Transverse colon (tissue), 4 donors: ENCODE measurements at regions not wholly inside any gene's neighbourhood (a gene's known extent, or its start where the extent isn't known, plus 50 kb on each side); places are given as distances from the start of the nearest gene placed in this dataset.

Experiments
- CTCF ChIP-seq, 5 experiments: fragments of 200-600 bp in 3 of 5; fragments of 450-650 bp in 2 of 5; sonication (generic) in 3 of 5; IDR thresholded peaks; 1 replicate in 2 of 5; 2 replicates in 3 of 5; pipeline ENCODE4 v1.5.1; 2016 to 2017; ENCODE audit warnings: antibody characterized with exemption in 5 of 5, inconsistent platforms in 3 of 5, mild to moderate bottlenecking in 2 of 5, moderate library complexity in 1 of 5
- EP300 ChIP-seq: sonication (generic); formaldehyde crosslinking; IDR thresholded peaks from one replicate; pipeline ENCODE4 v1.6.1; 2017; ENCODE audit warnings: antibody characterized with exemption, low read depth
- POLR2A ChIP-seq: fragments of 450-650 bp; IDR thresholded peaks from one replicate; pipeline ENCODE4 v1.6.1; 2016; ENCODE audit warnings: antibody characterized with exemption, mild to moderate bottlenecking, moderate library complexity
- POLR2AphosphoS5 ChIP-seq, 3 donors: sonication (generic); formaldehyde crosslinking; IDR thresholded peaks; one replicate each; pipeline ENCODE4 v1.6.1; 2016; ENCODE audit warnings: antibody characterized with exemption in 3 of 3

GRCh38 chr3:73789825-73790444, 165.2 kb upstream of the PDZRN3 start:
- TF ChIP-seq EP300 (no peak), CTCF (IDR thresholded peaks at IDR 0.05) (no peak), POLR2AphosphoS5 (IDR thresholded peaks at IDR 0.05) (no peak), POLR2A (no peak)
